AG10803 (cell line): ENCODE measurements at regions not wholly inside any gene's neighbourhood (a gene's known extent, or its start where the extent isn't known, plus 50 kb on each side); places are given as distances from the start of the nearest gene placed in this dataset.

ENCODE experiments used
- DNase-seq: peaks from one replicate; pipeline ENCODE4 v3.0.0; 2010; ENCODE audit warnings: low read depth
- H3K4me3 ChIP-seq: 2 replicates; pipeline ENCODE4 v1.5.1; 2011; ENCODE audit warnings: mild to moderate bottlenecking, low read length, control low read depth
- TF ChIP-seq, protein P1 (sequence below): conservative IDR thresholded peaks from 2 replicates; pipeline ENCODE4 v1.5.1; 2011; ENCODE audit warnings: mild to moderate bottlenecking, low read length, control low read depth, inconsistent platforms

DNA sequence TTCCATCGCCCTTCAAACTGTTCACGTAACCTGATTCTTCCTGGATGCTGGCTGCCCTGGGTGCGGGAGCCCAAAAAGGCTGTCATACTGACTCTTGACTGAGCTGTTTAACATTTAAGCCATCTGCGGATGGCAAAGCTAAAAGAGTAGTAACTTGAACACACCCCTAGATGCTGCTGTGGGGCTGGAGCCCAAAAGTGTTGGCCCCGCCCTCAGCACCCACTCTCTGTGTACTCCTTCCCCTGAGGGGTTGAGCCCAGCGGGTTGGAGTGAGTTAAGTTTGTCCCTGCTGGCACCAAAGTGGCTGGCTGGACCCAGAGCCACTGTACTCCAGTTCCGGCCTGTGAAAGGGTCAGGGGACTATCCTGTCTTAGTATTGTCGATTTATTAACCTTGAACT is 640.6 kb downstream of the PTPRU start:
- TF ChIP-seq, protein P1, sequence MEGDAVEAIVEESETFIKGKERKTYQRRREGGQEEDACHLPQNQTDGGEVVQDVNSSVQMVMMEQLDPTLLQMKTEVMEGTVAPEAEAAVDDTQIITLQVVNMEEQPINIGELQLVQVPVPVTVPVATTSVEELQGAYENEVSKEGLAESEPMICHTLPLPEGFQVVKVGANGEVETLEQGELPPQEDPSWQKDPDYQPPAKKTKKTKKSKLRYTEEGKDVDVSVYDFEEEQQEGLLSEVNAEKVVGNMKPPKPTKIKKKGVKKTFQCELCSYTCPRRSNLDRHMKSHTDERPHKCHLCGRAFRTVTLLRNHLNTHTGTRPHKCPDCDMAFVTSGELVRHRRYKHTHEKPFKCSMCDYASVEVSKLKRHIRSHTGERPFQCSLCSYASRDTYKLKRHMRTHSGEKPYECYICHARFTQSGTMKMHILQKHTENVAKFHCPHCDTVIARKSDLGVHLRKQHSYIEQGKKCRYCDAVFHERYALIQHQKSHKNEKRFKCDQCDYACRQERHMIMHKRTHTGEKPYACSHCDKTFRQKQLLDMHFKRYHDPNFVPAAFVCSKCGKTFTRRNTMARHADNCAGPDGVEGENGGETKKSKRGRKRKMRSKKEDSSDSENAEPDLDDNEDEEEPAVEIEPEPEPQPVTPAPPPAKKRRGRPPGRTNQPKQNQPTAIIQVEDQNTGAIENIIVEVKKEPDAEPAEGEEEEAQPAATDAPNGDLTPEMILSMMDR: no peak
- no peak overlapping the region for H3K4me3 ChIP-seq
- DNase-seq: no peak

DNA sequence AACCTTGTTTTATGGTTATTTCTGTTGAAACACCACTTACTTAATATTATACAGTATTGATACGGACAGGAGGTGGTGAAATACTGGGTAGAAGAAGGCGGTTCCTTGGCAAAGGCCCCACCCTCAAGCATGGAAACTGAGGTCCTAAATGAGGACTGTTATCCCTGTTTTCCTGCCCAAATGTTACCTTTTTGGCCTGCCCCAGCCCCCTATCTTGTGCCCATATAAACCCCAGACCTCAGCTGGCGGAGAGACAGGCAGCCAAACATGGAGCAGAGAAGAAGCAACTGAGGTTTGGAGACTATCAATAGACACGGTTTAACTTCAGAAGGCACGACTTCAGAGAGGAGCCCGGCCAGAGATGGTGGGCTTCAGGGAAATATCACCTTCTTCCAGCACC is 640.1 kb downstream of the PTPRU start:
- TF ChIP-seq, protein P1: no peak
- H3K4me3 ChIP-seq: no peak overlapping the region
- DNase-seq: no peak

DNA sequence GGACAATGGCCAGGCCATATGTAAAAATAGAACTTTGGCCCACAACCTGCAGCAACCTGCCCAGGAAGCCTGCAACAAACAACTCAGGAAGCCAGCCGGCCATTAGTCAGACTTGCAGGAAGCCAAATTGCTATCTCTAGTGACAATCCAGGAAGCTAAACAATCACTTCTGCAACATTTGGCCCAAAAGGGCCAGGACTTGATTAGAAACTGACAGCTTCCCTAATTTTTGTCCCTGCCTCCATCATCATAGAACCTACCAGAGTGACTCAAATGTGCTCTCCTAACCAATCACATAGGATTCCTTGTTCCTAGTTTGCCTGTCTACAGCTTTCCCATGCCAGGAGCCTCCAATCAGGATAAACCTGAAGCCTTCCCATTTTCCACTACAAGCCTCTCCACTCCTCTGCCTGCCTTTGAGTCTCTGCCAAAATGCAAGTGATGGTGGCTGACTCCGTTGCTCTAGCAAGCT is 639.3 kb downstream of the PTPRU start:
- no peak overlapping the region for H3K4me3 ChIP-seq
- no peak for DNase-seq
- TF ChIP-seq, protein P1: no peak

DNA sequence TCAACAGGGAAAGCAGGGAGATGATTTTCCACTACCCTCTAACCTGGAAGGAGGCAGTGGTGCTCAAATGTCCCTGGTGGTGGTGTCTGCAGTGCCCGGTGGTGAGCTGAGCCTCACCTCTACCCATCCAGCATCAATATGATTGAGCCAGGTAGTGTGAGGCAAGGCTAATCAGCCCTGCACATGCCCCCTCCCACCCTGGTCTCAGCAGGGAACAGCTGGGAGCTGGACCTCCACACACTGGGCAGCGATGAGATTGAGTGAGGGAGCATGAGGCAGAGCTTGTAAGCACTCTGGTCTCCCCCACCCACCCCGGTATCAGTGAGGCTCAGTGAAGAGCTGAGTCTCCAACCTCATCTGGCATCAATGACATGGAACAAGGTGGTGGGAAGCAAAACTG is 634.3 kb downstream of the PTPRU start:
- TF ChIP-seq, protein P1: no peak

DNA sequence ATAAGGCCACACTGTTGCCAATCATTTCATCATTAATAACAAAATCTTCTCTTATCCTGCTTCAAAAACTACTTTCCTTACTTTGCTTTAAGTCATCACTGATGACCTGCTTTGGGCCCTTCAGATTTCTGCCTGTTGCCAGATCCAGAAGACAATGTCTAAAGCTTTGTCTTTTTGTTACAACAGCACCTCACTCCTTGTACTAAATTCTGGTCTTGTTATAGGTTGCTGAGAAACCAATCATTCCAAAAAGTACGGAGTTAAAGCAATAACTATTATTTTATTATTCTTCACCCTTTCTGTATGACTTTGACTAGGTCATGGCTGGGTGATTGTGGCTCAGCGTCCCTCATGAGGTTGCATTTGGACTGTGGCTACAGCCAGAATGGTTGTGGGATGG is 633.5 kb downstream of the PTPRU start:
- TF ChIP-seq, protein P1: no peak
- no peak overlapping the region for H3K4me3 ChIP-seq
- no peak for DNase-seq

More for the DNA sequence above, 634.3 kb downstream of the PTPRU start:
- no peak for DNase-seq
- H3K4me3 ChIP-seq: no peak overlapping the region

DNA sequence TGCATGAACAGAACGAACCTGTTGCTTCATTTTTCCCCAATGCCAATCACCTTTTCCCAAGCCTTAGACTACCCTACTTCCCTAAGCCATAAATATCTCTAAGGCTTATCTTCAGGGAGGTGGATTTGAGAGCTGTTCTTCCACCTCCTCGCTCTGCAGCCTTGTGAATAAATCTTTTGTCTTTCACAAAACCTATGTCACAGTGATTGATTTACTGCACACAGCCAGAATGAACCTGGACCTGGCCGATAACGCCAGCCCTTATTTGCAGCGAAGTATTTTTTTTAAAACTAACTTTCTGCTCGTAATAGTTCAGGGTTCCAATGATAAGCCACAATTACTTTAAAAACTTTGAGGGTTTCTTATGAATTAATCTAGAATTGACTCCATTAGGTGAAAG is 632.6 kb downstream of the PTPRU start:
- no peak overlapping the region for H3K4me3 ChIP-seq
- no peak for DNase-seq
- TF ChIP-seq, protein P1: no peak

DNA sequence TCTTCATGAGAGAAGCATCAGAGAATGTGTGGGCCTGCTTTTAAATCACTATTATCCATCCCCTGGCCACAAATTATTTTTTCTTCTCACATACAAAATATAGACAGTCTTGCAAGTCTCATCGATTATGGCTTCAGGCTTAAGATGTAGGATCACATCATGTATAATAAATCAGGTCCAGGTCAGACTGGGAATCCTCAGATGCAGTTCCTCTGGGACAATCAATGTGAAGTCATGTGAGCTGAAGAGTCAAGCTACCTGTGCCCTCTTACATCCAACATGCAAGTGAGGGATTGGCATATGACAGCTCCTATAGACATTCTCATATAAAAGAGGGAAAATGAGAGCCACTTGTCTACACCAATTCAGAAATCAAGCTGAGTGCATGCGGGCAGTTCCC is 631.8 kb downstream of the PTPRU start:
- no peak for DNase-seq
- TF ChIP-seq, protein P1: no peak
- H3K4me3 ChIP-seq: no peak overlapping the region
